Tibial nerve (tissue), 4 donors: ENCODE measurements at regions not wholly inside any gene's neighbourhood (a gene's known extent, or its start where the extent isn't known, plus 50 kb on each side); places are given as distances from the start of the nearest gene placed in this dataset.
A peak's percentile ranks its signal among the peaks of the same experiment; 100 is the strongest.
"Not testable (repeated sequence)": the region's sequence is repeated elsewhere in the genome, so short reads cannot be mapped to it uniquely, and the experiment has no call there.

Source experiments
- DNase-seq, 2 donors: peaks; one replicate each; pipeline ENCODE4 v3.0.0-alpha.2; 2019; ENCODE audit warnings: low spot score in 2 of 2
- H3K27ac ChIP-seq, 4 donors: fragments of 200-600 bp; sonication (generic) in 3 of 4; one replicate each; pipeline ENCODE4 v1.5.1; 2017 to 2019; ENCODE audit warnings: mild to moderate bottlenecking in 1 of 4
- H3K27me3 ChIP-seq, 2 donors: fragments of 200-600 bp; sonication (generic) in 1 of 2; one replicate each; pipeline versions ENCODE4 v1.5.1 to v1.6.0; 2017 to 2019
- H3K36me3 ChIP-seq, 3 donors: fragments of 200-600 bp; sonication (generic); one replicate each; pipeline ENCODE4 v1.5.1; 2018 to 2019
- H3K4me1 ChIP-seq, 4 donors: fragments of 200-600 bp; sonication (generic) in 3 of 4; one replicate each; pipeline ENCODE4 v1.5.1; 2017 to 2019
- H3K4me3 ChIP-seq, 4 donors: fragments of 200-600 bp; sonication (generic) in 3 of 4; one replicate each; pipeline ENCODE4 v1.5.1; 2017 to 2019; ENCODE audit warnings: mild to moderate bottlenecking in 1 of 4, moderate library complexity in 1 of 4
- H3K9me3 ChIP-seq, 4 donors: fragments of 200-600 bp; sonication (generic) in 3 of 4; one replicate each; pipeline ENCODE4 v1.5.1; 2017 to 2019
- WGBS, 2 donors: methylation state at CpG; one replicate each; pipeline ENCODE4 v1.1.5; 2018; 5-methylcytosine and 5-hydroxymethylcytosine counted together

DNA sequence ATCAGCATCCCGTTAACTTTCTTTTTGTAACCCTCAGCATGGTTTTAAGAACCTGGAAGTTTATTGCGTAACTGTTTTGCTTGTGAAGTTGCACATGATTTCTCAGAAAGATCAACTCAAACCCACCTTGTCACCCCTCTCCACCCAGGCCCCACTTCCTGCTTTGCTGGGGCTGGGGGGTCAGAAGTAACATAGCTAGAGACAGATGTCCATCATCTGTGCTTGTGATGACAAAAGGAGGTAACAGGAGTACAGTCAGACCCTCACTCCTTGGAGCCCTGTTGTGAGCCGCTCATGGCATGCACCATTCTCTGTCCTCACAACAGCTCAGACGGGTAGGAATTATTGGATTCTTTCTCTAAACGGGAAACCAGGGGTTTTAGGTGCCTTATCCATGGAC, 172.7 kb upstream of the PLGLB2 start:
- H3K27me3 ChIP-seq, H3K9me3 ChIP-seq, H3K27ac ChIP-seq, H3K36me3 ChIP-seq, H3K4me3 ChIP-seq, DNase-seq, H3K4me1 ChIP-seq: not testable (repeated sequence)
- WGBS, 2 donors: 67 to 82% methylated on average over 4 of the region's 5 CpGs

DNA sequence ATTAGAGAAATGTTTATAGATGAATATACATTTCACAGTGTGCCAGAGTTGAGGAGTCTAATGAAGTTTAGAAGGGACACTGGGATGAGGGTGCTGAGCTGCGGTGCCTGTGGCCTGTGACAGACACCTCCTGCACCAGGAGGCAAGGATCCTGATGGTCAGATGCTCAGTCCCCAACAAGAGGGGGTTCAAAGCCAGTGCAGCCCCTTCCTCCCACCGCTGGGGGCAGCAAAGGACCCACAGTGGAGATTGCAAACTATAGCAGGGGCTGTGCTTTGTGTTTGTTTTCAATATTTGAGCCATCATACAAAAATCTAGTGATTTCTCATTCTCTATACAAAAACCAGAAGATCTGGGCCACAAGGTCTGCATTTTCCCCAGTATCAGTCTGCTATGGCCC, 170.5 kb upstream of the PLGLB2 start:
- WGBS, 2 donors: no CpG with 5 or more reads among the region's 2 CpGs
- not testable (repeated sequence) for H3K9me3 ChIP-seq, H3K4me3 ChIP-seq, H3K27me3 ChIP-seq, H3K4me1 ChIP-seq, H3K36me3 ChIP-seq, H3K27ac ChIP-seq, DNase-seq

DNA sequence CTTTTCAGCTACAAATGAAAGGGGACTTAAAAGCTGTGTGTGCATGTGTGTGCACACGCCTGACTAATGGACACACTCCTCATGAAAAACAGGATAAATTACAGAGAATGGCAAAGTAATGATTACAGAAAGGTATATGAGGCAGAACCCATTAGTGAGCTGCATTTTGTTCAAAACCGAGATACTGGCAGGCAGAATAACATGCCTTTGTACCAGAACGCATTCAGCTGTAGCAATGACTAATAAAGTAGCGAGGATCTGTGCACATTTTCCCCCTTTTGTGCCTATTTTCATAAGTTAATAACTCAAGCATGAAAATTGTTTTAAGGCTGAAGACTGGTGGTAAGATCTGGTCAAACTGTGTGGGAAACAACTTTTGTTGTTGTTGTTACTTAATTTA, 165.7 kb upstream of the PLGLB2 start:
- not testable (repeated sequence) for H3K27me3 ChIP-seq, H3K4me3 ChIP-seq, H3K27ac ChIP-seq, DNase-seq, H3K9me3 ChIP-seq, H3K4me1 ChIP-seq, H3K36me3 ChIP-seq
- WGBS, 2 donors: no CpG with 5 or more reads among the region's 4 CpGs

DNA sequence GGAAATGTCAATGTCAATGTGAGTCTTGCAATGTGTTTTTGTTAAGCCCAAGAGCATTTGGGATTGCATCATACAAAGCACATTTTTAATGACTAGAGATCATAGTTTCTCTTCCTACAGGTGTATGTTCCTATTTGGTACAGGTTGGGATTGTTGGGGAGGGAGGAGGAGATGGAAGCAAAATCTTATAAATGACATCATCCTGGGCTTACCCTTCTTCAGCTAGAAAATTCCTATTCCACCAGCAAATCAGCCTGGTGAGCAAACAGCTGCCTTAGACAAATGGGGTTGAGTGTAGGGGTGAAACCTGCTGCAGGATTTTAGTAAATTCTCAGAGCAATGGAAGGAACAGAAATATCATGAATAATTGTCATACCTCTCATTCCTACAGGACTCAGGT, 165.3 kb upstream of the PLGLB2 start:
- H3K27ac ChIP-seq, DNase-seq, H3K4me1 ChIP-seq, H3K36me3 ChIP-seq, H3K27me3 ChIP-seq, H3K9me3 ChIP-seq, H3K4me3 ChIP-seq: not testable (repeated sequence)

DNA sequence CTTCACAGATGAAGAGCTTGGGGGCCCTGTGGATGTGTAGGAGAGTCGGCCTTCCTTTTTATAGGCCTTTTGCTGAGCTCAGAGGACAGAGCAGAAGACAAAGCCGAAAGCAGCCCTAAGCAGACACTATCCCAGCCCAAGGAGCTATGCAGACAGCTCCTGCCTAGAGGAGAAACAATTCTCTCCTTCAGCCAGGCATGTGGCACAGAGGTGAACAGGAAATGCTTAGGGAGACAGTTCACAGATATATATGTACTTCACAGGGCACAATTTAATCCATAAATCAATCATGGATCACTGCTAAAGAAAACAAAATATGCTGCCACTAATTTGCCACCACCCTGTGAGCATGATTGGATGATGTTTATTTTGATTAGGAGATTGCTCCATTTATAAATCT, 164.5 kb upstream of the PLGLB2 start:
- not testable (repeated sequence) for H3K9me3 ChIP-seq, H3K4me1 ChIP-seq, H3K27ac ChIP-seq, H3K4me3 ChIP-seq, H3K27me3 ChIP-seq, DNase-seq, H3K36me3 ChIP-seq
- WGBS, 2 donors: 80% methylated on average over 1 of the region's 2 CpGs; no CpG with 5 or more reads in 1 of the 2 donors

DNA sequence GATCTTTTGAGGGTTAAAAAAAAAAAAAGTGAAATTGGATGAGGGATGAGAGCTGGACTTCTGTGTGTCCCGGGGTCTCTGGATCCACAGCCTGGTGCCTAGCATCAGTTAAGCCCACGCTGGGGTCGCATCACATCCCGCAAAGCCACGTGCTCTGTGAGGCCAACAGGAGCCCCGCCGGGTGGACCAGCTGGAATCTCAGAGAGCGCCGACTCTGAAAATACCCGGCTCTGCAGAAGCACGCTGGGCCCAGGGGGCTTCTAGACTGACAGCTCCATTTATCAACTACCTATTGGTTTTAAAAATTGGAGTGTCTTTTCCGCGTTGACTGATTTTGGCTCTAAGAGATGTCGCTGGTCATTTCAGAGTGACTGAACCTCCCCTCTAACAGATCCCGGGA, 164.1 kb upstream of the PLGLB2 start:
- H3K27me3 ChIP-seq, H3K9me3 ChIP-seq, H3K36me3 ChIP-seq, H3K27ac ChIP-seq, H3K4me1 ChIP-seq, DNase-seq: not testable (repeated sequence)
- peak overlapping the region in 1 of 4 donors; percentile 45 for H3K4me3 ChIP-seq
- 57 to 61% methylated on average over 10 to 14 of the region's 15 CpGs for WGBS, 2 donors

DNA sequence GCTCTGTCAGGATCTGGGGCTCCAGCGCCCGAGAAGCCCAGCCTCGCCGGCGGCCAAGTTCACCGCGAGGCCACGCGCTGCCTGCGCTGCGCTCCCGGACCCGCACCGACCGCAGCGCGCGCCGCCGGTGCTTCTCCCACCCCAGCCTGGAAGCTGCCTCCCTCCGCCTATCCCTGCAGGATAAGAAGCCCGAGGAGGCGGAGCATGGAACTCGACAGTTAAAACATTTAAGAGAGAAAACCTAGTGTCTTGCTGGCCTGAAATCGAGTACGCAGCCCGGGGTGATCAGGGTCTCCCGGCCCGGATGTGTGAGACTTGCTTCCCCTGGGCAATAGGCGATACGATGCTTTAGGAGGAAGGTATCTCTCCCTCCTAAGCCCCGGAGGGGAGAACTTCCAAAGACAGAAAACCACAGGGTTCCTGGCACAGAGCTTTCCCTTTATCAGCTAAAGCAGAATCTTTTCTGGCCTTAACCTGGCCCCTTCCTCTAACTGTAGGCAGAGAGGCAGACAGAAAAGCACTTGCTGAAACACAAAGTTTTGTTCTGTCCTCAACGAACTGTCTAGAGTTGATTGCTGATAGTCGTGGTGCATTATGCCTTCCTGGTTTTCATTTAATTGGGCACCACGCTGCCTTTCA, 163.5 kb upstream of the PLGLB2 start:
- not testable (repeated sequence) for H3K27ac ChIP-seq, H3K36me3 ChIP-seq, DNase-seq, H3K4me1 ChIP-seq, H3K27me3 ChIP-seq, H3K9me3 ChIP-seq
- 6 to 10% methylated on average over 14 to 34 of the region's 35 CpGs for WGBS, 2 donors
- H3K4me3 ChIP-seq: peak overlapping the region in 3 of 4 donors; percentile 2 to 45 (median 18)

DNA sequence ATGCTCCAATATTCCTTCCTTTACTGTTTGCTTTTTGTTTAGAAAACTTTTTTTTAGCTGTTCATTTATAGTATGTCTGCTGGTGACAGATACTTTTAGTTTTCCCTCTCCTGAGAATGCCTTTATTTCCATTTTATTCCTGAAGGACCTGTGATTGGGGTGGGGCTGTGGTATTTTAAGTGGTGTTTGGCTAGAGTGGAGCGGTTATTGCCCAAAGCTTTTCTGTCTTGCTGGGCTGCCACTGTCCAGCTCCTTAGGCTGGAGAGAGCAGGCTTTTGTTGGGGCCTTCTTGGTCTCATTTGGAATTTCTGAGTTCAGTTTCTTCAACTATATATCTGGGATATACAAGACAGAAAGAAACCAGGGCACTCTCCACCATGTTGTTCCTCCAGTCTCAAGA, 160.0 kb upstream of the PLGLB2 start:
- H3K9me3 ChIP-seq, H3K27ac ChIP-seq, H3K27me3 ChIP-seq, H3K4me3 ChIP-seq, DNase-seq, H3K4me1 ChIP-seq, H3K36me3 ChIP-seq: not testable (repeated sequence)
- 50 to 100% methylated on average over 1 of the region's 1 CpG for WGBS, 2 donors

DNA sequence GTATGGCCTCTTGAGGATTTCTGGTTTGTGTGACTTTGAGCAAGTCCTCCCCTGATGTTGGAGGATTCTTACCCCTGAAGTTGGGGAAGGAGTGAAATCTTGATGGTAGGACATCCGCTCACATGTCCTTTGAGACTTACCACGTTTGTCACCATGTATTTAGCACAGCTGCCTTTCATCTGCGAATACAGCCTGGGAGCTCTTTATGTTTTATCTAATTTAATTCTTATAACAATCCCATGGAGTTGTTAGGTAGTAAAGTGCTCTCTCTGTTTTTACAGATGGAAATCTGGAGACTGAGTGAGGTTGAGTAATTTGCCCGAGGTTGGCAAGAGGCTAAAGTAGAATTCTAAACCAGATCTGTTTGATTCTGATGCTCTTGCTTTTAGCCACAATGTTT, 154.9 kb upstream of the PLGLB2 start:
- not testable (repeated sequence) for H3K27ac ChIP-seq, H3K4me3 ChIP-seq, H3K27me3 ChIP-seq, H3K36me3 ChIP-seq, DNase-seq, H3K4me1 ChIP-seq, H3K9me3 ChIP-seq
- 91% methylated on average over 4 of the region's 4 CpGs for WGBS, 2 donors

DNA sequence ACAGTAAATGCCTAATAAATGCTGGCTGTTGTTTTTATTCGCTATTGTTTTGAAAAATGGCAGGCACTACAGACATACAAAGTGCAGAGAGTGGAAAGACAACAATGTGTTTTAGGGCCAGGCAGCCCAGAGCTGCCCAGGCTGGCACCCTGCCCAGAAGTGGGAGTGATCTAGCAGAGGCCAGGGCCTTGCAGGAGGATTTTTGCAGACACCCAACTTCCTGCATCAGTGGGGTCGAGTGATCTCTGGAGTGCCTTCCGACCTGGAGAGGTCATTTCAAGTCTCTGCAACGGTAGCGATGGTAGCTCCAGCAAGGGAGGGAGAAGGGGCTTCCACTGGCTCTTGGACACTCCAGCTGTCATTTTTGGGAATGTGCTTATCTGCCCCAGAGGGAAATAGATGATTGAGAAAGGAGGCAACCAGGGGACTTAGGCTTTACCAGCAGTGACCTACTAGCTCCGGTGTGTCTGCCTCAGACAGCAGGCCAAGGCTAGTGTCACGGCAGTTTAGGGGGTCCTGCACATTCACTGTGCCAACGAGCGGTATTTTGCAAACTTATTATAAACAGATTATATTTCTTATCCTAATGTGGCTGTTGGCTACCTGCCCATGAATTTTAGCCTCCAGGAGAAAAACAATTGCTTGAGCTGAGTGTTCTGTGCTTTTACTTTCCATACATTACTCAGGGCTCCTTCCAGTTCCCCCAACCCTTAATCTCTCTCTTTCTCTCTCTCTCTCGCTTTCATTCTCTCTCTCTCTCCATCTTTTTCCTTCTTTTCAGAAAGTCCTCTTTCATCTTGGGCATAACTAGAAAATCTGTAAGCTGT, 153.9 kb upstream of the PLGLB2 start:
- not testable (repeated sequence) for H3K27ac ChIP-seq, H3K9me3 ChIP-seq, H3K27me3 ChIP-seq, H3K4me3 ChIP-seq, H3K4me1 ChIP-seq, H3K36me3 ChIP-seq
- WGBS, 2 donors: 0 to 4% methylated on average over 3 to 4 of the region's 10 CpGs
- peak; percentile 49 to 59 for DNase-seq

DNA sequence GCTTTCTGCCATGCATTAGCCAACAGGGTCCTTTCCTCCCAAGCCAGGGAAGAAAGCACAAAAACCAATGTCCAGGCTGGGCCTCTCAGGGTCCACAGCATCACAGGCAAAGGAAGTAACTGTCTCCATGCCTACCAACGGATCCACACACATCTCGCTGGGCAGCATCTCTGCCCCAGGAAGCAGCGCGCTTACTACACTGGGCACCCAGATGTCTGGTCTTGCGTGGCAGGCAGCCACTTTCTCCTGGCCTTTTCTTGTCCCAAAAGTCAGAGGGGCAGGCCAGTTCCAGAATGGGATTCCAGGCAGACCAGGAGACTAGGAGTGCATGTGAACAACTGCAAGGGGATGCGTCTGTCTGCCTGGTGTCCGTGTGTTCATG, 153.3 kb upstream of the PLGLB2 start:
- not testable (repeated sequence) for H3K9me3 ChIP-seq, H3K4me3 ChIP-seq, H3K27ac ChIP-seq, DNase-seq, H3K4me1 ChIP-seq, H3K36me3 ChIP-seq, H3K27me3 ChIP-seq
- WGBS, 2 donors: 63 to 74% methylated on average over 3 to 7 of the region's 7 CpGs

DNA sequence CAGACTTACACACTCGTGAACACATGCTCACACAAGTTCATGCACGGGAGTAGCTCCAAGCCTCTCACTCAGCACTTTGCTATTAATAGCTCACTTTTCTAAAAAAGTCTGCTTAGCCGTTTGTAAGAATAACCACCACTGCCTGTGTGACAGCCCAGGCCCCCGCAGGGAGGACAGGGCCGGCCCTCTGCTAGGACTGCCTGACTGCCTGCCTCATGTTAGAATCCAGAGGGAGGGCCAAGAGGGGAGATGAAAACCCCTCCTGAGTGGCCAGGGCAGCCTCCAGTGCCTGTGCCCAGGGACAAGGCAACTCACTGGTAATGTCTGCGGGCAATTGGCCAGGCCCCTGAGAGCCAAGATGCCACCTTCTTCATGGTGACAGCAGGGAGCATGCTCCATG, 152.9 kb upstream of the PLGLB2 start:
- not testable (repeated sequence) for H3K4me3 ChIP-seq, H3K4me1 ChIP-seq, H3K27me3 ChIP-seq, DNase-seq, H3K9me3 ChIP-seq, H3K27ac ChIP-seq, H3K36me3 ChIP-seq
- WGBS, 2 donors: 30 to 33% methylated on average over 3 to 4 of the region's 6 CpGs

DNA sequence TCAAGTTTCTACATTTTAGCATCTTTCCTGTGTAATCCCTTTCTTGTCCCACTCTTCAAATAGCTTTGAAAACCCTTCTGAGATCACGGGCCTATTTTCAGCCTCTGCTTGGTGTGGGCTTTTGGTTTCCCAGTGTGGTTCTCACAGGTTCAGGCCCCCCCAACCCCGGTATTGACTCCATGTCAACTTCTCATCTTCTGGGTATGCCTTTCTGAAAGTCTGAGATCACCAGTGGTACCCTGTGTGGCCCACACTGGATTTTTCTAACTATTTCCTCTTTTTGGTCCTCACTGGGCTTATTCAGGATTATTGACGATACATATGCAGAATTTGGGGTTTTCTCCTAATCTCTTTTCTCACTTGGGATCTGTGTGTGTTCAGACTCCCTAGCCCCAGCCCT, 146.9 kb upstream of the PLGLB2 start:
- DNase-seq, H3K4me3 ChIP-seq, H3K27me3 ChIP-seq, H3K36me3 ChIP-seq, H3K27ac ChIP-seq, H3K9me3 ChIP-seq, H3K4me1 ChIP-seq: not testable (repeated sequence)
- WGBS, 2 donors: 83 to 92% methylated on average over 1 to 3 of the region's 3 CpGs

DNA sequence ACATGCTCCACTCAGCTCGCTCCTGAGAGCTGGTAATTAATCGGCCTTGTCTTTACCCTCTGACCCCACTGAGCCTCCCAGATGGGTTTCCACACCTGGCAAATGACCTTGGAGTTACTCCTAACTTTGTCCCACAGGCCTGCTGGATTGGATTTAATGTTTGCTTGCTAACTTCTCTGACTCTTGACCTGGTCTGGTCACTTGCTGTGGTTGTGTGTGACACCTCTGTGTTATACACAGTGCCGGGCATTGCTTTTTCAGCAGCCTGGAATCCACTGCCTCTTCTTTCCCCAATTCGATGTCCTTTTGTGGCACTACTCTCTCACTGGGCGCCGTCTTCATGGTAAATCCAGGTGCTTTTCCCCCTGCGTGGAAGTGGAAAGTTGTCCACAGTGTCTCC, 145.8 kb upstream of the PLGLB2 start:
- not testable (repeated sequence) for H3K4me3 ChIP-seq, H3K4me1 ChIP-seq, H3K27ac ChIP-seq, DNase-seq, H3K27me3 ChIP-seq, H3K36me3 ChIP-seq, H3K9me3 ChIP-seq
- WGBS, 2 donors: no CpG with 5 or more reads among the region's 7 CpGs
